GF-D8 (cell line): ENCODE measurements at regions not wholly inside any gene's neighbourhood (a gene's known extent, or its start where the extent isn't known, plus 50 kb on each side); places are given as distances from the start of the nearest gene placed in this dataset.
"Not testable (repeated sequence)": the region's sequence is repeated elsewhere in the genome, so short reads cannot be mapped to it uniquely, and the experiment has no call there.

Experiments
- DNase-seq: peaks from one replicate; lab custom pipeline; 2025; lab: John Stamatoyannopoulos, UW

DNA sequence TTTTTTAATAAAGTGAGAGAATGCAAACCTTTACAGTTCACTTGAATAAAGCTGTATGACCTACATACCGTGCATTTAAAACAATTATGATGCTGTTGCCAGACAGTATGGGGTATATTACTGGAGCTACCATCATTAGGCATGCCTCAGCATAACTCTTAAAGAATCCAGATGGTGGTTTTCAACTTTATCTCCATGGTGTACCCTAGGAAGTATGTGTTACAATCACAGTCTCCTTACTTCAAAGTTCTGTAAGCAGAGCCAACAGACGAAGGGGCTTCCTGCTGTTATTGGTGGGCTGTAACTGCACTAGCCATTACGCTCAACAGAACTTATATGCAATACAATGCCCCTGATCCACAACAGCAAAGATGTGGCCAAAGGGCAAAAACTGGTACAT is 803.3 kb downstream of the DTWD2 start:
- no peak for DNase-seq

DNA sequence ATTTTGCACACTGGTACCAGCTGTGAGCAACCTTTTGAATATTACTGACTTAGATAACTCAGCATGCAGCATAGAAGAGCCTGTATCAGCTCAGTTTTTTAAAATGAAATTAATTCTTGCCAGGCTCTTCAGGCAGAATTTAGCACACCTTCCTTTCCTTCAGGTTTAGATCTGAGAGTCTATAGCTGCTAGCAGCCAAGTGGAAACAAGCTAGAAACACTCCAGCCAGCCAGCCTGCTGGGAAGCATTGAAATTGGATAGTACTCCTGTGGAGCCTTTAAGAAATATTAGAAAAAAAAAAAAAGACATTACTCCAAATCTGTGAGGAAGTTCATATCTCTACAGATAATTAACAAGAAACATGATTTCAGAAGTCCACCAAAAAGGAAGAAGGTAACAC is 812.2 kb downstream of the DTWD2 start:
- no peak for DNase-seq

DNA sequence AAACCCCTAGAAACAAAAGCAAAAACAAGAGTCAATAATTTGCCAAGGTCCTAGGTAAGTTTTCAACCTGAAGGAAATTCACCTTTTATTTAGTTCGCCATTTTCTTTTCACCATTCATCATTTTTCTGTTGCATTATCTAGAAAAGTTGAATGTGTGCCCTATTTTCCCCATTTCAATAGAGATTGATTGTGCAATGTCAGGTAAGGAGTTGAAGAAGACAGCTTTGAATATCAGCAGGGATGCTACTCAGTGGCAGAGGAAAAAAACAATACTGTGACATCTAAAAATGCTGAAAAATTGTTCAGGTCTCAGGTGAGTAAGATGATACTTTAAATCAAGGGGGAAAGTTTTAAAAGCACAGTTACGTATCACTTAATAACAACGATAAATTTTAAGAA is 813.7 kb downstream of the DTWD2 start:
- DNase-seq: no peak

DNA sequence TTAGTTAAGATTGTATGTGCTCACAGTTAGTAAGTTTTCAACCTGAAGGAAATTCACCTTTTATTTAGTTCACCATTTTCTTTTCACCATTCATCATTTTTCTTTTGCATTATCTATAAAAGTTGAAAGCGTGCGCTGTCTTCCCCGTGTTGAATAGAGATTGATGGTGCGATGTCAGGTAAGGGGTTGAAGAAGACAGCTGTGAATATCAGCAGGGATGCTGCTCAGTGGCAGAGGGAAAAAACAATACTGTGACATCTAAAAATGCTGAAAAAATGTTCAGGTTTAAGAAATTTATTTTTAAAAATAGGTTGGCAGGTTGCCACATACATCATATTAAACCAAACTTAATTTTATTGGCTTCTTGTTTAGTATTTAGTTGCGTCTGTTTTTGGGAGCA is 815.0 kb downstream of the DTWD2 start:
- no peak for DNase-seq

DNA sequence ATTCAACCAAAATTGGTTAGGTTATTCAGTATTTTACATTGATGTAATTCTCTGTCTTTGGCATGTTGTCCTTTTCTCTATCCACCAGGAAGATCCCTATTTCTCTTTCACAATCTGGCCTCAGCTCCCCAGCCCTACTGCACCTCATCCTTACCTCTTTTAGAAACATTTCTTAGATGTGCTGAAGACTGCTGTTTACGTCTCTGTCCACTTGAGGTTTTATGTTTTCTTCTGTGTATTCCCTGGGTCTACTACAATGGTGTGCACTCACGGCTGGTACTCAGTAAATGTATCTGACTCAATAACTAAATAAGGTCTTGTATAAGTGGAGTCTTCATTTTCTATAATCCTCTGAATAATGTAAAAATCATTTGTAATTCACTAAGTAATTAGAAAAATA is 822.7 kb downstream of the DTWD2 start:
- no peak for DNase-seq

DNA sequence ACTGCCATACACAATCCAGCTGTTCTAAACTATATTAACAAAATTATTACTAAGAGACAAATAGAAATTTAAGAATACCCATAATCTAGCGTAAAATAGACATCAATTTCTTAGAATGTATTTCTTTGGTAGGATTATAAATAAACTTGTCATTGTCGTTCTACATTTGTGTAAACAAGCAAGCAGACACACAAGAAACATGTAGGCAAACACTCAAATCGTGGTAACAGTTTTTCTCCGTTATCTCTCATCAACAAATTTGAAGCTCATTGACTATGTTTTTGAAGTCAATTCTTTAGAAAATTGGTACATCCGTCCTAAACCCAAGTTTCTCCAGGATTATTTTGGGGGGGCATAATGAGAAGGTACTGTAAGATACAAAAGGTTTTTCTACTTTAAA is 832.2 kb downstream of the DTWD2 start:
- DNase-seq: no peak

DNA sequence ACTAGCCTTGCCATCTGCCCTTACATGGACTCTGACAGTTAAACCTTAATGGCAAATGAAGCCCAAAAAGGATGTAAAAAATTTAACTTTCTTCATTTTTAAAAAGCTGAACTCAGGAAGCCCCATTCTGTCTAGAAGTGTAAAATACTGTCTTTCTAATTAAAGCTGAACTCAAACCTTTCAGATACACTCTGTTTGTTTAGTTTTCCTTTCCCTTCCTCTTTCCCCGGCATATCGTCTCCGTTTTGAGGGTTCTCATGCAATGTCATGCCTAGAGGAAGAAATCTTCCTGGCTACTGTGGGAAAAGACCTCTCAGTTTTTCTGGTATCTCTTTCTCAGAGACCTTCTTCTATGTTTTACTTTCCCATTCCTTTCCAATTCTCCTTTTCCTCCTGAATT is 841.5 kb downstream of the DTWD2 start:
- DNase-seq: no peak

DNA sequence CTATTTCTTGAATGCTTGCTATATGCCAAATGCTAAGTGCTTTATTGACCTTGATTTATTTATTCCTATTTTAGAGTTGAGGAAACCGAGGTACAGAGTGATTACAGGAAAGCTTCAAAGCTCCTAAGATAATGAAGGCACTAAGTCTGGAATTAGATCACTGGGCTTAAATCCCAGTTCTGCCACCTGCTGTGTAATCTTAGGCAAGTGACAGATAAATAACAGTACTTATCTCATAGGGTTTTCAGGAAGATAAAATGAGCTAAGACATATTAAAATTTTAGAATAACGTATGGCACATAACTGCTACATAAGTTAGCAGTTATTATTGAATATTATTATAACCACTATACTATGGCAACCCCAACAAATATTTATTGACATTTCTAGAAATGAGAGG is 843.8 kb downstream of the DTWD2 start:
- no peak for DNase-seq

DNA sequence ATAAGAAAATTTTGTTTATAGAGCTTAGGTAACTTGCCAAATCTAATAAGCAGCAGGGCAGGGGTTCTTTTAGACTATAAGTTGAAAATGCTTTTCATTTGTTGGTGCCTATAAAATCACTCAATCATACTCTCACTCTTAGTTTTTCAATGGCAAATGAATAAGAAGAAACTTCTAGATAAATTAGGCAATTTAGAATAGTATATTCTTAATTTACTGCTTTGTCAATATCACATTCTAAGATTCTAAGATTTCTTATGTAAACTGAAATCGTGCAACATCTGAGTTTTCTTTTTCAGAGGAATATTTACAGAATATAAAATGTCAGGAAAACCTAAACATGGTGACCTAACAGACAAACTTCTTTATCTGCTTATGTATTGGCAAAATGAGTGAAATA is 849.0 kb downstream of the DTWD2 start:
- DNase-seq: no peak

DNA sequence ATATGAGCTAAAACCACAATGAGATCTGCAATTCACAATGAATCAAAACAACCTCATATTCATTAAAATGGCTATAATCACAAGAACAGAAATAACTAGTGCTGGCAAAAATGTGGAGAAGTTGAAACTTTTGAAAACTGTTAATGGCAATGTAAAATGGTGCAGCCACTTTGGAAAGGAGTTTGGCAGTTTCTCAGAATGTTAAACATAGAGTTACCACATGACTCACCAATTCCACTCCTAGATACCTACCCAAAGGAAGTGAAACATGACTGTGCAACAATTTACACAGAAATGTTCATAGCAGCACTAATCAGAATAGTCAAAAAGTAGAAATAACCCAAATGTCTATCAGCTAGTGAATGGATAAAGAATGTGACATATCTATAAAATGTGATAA is 862.2 kb downstream of the DTWD2 start:
- DNase-seq: no peak

DNA sequence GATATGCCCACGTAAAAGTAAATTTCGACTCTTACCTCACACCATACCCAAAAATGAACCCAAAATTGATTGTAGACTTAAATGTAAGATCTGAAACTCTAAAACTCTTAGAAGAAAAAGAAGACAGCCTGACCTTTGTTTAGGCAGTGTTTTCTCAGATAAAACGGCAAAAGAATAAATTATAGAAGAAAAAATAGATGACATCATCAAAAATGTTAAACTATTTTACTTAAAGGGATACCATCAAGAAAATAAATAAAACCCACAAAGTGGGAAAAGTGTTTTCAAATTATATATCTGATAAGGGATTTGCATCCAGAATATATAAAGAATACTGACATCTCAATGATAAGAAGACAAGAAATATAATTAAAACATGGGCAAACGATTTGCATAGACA is 862.7 kb downstream of the DTWD2 start:
- no peak for DNase-seq

DNA sequence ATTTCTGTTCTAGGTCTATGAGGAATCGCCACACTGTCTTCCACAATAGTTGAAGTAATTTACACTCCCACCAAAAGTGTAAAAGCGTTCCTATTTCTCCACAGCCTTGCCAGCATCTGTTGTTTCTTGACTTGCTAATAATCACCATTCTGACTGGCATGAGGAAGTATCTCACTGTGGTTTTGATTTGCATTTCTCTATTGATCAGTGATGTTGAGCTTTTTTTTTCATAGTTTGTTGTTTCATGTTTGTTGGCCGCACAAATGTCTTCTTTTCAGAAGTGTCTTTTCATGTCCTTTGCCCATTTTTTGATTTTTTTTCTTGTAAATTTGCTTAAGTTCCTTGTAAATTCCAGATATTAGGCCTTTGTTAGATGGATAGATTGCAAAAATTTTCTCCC is 867.1 kb downstream of the DTWD2 start:
- no peak for DNase-seq

DNA sequence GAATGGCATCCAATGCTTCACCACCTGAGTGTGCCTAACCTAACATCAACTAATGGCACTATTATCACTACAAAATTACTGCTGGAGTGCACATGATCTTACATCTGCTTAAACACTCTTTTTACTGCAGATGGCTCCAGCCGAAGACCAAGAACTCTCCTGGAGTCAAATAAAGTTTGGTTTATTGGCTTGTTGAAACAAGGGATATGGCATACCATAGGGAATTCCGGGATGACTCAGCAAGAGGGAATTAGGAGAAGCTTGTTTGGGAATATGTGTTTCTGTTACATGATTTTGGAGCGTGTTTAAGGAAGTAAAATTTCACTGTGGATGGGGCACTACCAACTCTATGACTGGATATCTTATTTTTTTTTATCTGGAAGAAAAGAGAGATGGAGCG is 872.6 kb downstream of the DTWD2 start:
- DNase-seq: no peak

DNA sequence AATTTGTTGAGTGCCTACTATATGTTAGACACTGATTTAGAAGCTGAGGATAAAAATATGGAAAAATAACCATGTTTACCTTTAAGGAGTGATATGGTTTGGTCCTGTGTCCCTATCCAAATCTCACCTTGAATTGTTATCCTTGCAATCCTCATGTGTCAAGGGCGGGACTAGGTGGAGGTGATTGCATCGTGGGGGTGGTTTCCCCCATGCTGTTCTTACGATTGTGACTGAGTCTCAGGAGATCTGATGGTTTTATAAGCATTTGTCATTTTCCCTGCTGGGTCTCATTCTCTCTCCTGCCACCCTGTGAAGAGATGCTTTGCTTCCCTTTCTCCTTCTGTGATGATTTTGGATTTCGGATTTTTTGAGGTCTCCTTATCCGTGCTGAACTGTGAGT is 876.4 kb downstream of the DTWD2 start:
- no peak for DNase-seq

DNA sequence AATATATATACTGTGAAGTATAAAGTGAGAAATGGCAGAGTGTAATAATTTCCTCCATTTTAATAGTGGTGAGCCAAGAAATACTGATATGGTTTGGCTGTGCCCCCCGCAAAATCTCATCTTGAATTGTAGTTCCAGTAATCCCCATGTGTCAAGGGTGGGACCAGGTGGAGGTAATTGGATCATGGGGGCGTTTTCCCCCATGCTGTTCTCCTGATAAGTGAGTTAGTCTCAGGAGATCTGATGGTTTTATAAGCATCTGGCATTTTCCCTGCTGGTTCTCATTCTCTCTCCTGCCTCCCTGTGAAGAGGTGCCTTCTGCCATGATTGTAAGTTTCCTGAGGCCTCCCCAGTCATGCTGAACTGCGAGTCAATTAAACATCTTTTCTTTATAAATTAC is 881.1 kb downstream of the DTWD2 start:
- not testable (repeated sequence) for DNase-seq

DNA sequence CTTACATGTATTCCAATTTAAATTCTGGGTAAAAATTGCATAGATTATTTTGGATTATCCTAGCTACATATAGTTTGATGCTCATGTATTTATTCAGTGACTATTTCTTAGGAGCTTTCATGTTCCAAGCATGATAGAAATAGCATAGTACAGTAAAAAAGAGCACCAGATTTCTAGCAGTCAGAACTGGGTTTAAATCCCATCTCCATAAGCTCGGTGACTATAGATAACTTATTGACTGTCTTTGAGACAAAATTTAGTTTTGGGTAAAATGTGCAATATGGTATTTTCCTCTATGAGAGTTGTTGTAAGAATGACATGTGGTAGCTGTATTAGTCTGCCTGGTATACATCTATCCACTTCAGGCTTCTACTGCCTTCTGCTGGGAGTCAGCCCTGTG is 889.6 kb downstream of the DTWD2 start:
- no peak for DNase-seq

DNA sequence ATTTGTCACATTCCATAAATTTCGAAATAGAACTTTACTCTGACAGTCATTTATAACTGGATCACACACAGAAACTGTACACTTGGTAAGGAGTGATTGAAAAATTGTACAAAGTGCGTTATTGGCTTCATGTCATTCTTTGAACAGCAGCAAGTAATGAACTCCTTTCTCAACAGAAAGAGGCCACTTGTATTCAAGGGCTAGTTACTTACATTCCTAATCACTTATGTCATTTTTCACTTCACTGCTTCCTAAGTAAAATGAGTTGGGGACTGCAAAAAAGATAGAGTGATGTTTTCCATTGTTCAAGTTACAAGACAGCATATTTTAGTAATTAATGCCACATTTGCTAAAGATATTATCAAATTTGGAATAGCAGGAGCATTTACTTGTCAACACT is 893.2 kb downstream of the DTWD2 start:
- no peak for DNase-seq

DNA sequence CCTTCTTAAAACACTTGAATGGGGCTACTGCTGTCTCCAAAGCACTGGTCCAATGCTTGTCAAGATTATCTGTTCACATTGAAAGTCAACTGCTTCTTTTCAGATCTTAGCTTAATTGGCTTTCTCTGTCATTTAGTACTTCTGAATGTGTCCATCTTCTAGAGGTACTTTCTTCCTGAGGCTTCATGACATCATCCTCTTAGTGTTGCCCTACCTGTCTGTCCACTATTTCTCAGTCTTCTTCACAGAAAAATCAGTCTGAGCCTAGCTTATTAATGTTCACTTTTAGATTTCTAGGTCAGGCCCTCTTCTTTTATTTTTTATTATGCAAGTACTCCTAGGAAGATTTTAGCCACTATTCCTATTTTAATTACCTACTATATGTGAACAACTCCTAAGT is 899.9 kb downstream of the DTWD2 start:
- DNase-seq: no peak

DNA sequence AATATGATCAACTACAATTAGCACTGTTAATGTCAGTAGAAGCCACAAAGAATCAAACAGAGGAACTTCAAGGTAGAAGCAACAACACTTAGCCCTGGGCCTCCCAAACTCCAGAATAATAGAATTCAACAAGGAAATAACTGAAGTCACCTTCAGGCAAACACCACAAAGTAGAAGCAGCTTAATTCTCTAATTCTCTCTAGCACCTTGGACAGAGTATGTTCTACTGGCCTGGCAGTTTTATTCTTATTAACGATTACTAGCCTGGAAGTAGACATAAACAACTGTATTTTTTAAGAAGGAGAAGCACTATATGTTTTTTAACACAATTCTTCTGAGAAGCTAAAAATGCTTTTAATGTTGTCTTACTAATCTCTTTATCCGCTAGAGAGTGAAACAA is 911.9 kb downstream of the DTWD2 start:
- no peak for DNase-seq

DNA sequence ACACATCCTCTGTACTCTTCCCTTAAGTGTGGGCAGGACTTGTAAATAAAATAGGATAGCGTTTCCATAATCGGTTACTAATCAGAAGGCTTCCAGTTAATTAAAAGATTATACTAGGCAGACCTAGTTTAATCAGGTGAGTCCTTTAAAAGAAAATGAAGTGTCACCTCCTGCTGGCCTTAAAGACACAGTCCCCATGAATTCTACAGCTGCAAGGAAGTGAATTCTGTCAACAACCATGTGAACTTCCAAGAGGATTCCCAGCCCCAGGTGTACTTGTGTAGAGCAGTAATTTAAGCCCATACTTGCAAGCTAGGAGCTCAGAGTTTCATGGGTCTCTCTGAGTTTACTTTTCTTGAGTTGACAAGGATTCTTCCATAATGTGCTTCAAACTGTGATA is 918.3 kb downstream of the DTWD2 start:
- DNase-seq: no peak

DNA sequence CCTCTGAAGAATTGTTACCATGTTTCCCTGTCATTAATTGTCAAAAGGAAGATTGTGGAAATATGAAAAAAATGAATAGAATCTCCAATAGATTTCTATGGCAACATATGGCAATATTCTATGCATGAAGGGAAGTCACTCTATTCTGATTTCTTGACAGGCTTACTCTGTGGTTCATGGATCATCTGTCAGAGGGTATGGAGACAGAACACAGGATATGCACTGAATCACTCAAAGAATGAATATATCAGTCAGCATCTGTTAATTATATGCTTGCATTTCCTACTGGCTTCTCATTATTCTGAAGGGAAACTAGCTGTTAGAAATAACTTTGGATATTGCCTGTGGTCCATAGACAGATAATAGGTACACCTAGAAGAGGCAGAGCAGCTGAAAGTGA is 918.9 kb downstream of the DTWD2 start:
- DNase-seq: no peak

DNA sequence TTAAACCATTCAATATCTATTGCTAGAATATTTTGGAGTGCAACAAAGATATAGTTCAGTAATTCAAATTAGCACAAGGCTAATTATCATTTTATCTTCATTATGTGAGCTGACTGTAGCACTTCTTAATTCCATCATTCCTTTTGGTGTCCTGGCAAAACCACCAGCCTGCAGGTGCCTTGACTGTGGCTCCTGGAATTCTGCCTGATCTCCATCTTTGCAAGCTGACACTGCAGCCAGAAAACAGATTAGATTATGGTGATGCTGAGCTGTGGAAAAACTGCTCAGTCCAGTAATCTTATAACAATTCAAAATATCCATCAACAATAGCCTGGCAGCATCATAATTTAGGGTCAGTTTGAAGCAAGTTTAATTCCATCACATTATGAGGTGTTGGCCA is 919.5 kb downstream of the DTWD2 start:
- no peak for DNase-seq

DNA sequence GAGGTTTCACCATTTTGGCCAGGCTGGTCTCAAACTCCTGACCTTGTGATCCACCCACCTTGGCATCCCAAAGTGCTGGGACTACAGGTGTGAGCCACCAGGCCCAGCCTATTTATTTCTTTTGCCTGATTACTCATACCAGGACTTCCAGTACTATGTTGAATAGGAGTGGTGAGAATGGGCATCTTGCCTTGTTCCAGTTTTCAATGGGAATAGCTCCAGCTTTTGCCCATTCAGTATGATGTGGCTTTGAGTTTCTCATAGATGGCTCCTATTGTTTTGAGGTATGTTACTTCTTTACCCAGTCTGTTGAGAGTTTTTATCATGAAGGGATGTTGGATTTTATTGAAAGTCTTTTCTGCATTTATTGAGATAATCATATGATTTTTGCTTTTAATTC is 924.5 kb downstream of the DTWD2 start:
- not testable (repeated sequence) for DNase-seq

DNA sequence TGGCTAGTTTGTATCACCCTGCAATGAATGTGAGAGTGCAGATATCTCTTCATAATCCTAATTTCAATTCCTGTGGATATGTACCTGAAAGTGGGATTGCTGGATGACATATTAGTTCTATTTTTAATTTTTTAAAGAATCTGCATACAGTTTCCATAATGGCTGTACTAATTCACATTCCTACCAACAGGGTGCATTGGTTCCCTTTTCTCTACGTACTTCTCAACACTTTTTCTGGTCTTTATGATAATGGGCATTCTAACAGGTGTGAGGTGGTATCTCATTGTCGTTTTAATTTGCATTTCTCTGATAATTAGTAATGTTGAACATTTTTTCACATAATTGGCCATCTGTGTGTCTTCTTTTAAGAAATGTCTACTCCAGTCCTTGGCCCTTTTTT is 927.5 kb downstream of the DTWD2 start:
- no peak for DNase-seq

DNA sequence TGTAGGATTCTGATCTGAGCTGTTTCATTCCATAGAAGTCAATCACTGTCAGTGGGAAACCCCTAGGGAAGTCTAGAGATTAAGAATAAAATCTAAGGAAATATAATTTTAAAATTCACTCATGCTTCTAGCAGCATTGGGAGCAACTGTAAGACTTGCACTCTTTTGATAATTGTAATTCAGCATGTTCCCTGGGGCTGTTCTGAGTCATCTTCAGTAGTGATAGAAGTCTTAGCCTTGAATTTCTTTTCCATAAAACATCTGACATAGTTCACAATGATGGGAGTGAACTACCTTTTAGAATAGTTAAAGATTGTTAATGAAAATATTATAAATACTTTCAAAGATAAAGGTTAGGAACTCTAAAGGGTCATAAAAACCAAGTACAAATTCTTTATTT is 935.8 kb downstream of the DTWD2 start:
- no peak for DNase-seq
